ENCODE measurements at regions not wholly inside any gene's neighbourhood (a gene's known extent, or its start where the extent isn't known, plus 50 kb on each side); places are given as distances from the start of the nearest gene placed in this dataset.
A peak's percentile ranks its signal among the peaks of the same experiment; 100 is the strongest.

DNA sequence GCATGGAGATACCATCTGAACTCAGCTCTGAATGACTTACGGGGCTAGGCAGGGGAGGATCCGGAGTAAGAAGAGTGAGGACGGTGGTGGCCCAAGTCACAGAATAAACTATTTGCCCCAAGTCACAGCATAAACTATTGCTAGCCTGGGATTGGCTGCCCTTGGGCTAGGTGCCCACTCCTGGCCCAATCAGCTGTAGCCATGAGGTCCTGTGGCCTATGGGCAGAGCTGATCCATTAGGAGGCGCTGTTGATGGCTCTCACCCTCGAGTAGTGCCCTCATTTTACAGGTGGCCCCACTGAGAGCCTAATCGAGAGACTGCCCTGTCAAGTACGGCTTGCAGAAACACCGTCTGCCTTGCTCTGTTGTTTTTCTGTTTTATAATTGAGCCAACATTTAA lies 62.3 kb upstream of the ZNF423 start:
- no peak for DNase-seq
- Histone ChIP-seq H3K27ac (no peak overlapping the region), H3K9ac (ENCODE audit: low read depth in 2 of 2, low read length in 2 of 2) (no peak overlapping the region), H3K27me3 (no peaks in the 10 kb centered on the region), H3K9me3 (no peaks in the 10 kb centered on the region), H3K4me3 (no peak overlapping the region), H3K4me1 (no peaks in the 10 kb centered on the region), H3K36me3 (no peaks in the 10 kb centered on the region)
- TF ChIP-seq, protein P1, sequence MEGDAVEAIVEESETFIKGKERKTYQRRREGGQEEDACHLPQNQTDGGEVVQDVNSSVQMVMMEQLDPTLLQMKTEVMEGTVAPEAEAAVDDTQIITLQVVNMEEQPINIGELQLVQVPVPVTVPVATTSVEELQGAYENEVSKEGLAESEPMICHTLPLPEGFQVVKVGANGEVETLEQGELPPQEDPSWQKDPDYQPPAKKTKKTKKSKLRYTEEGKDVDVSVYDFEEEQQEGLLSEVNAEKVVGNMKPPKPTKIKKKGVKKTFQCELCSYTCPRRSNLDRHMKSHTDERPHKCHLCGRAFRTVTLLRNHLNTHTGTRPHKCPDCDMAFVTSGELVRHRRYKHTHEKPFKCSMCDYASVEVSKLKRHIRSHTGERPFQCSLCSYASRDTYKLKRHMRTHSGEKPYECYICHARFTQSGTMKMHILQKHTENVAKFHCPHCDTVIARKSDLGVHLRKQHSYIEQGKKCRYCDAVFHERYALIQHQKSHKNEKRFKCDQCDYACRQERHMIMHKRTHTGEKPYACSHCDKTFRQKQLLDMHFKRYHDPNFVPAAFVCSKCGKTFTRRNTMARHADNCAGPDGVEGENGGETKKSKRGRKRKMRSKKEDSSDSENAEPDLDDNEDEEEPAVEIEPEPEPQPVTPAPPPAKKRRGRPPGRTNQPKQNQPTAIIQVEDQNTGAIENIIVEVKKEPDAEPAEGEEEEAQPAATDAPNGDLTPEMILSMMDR (IDR thresholded peaks at IDR 0.05) = no peak
- intact Hi-C loops (cut with DNase I) = no loop called here

DNA sequence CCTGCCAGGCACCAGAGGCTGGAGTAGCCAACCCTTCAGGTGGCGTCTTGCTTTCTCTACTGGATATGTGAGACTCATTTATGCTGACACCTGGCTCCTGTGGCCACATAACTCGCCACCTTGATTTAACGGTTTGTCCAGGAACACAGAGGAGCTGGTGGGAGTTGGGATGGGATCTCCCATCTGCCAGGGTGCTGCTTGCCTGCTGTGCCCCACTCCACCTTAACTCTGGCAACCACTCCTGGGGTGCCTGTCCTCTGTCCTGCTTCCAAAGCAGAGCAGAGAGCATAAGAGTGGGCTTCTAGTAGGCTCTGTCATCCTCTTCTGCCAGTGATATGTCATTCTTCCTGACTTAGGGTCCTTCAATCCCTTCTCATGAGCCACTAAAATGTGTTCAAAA lies 63.4 kb upstream of the ZNF423 start:
- TF ChIP-seq, protein P1 (IDR thresholded peaks at IDR 0.05) = no peak
- no peak overlapping the region for H3K9ac ChIP-seq (ENCODE audit: low read depth in 2 of 2, low read length in 2 of 2)
- DNase-seq = no peak
- no peak overlapping the region for H3K27ac ChIP-seq
- intact Hi-C loops (cut with DNase I) = no loop called here
- H3K27me3 ChIP-seq = no peaks in the 10 kb centered on the region
- no peak overlapping the region for H3K4me3 ChIP-seq
- H3K36me3 ChIP-seq = no peaks in the 10 kb centered on the region
- H3K9me3 ChIP-seq = no peaks in the 10 kb centered on the region
- H3K4me1 ChIP-seq = no peaks in the 10 kb centered on the region

DNA sequence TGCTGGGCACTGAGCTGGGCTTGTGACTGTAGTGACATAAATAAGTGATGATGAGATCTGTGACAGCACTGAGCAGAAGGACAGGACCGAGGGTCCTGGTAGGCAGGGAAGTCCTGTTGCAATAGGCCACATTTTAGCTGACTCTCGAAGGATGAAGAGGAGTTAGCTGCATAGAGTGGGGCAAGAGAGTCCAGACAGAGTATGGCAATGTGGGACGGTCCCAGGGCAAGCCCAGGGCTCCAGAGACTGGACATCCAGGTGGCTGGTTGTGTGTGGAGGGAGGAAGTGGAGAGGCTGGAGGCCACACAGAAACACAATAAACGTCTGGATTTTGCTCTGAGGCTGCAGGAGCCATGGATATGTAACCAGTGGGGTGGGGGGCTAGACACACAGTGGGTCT lies 64.5 kb upstream of the ZNF423 start:
- intact Hi-C loops (cut with DNase I) = loop anchor here (5.0 to 10.0 kb wide), 3 partner anchors 376 to 513 kb away; no protein-coding TSS in a partner anchor

DNA sequence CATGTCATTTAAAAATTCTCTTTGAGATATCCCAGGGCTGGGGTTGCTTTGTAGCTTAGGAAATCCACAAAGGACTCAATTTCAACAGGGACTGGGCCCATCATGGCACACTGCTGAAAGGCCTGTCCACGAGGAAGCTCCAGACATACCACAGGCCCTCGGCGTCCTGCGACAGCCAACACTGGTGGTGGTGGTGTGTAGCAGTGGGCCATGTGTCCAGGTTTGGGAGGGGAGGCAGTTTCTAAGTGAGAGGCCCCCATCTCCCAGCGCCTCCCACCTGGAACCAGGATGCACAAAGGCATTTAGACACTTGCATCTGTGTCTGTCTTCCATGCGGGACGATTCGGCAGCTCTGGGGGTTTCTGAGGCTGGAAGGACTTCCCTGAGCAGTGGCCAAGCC lies 65.2 kb upstream of the ZNF423 start:
- Histone ChIP-seq H3K27me3 (no peaks in the 10 kb centered on the region), H3K36me3 (no peaks in the 10 kb centered on the region), H3K4me1 (no peaks in the 10 kb centered on the region), H3K27ac (no peak overlapping the region), H3K9me3 (no peaks in the 10 kb centered on the region), H3K9ac (ENCODE audit: low read depth in 2 of 2, low read length in 2 of 2) (no peak overlapping the region), H3K4me3 (no peak overlapping the region)
- intact Hi-C loops (cut with DNase I) = loop anchor here (5.0 to 10.0 kb wide), 3 partner anchors 376 to 514 kb away; no protein-coding TSS in a partner anchor
- no peak for DNase-seq
- TF ChIP-seq, protein P1 (IDR thresholded peaks at IDR 0.05) = no peak

More for the DNA sequence above, 64.5 kb upstream of the ZNF423 start:
- H3K9ac ChIP-seq (ENCODE audit: low read depth in 2 of 2, low read length in 2 of 2) = no peak overlapping the region
- no peak overlapping the region for H3K27ac ChIP-seq
- no peak overlapping the region for H3K4me3 ChIP-seq
- no peaks in the 10 kb centered on the region for H3K36me3 ChIP-seq
- TF ChIP-seq, protein P1 (IDR thresholded peaks at IDR 0.05) = no peak
- no peaks in the 10 kb centered on the region for H3K4me1 ChIP-seq
- no peaks in the 10 kb centered on the region for H3K27me3 ChIP-seq
- no peak for DNase-seq
- no peaks in the 10 kb centered on the region for H3K9me3 ChIP-seq

DNA sequence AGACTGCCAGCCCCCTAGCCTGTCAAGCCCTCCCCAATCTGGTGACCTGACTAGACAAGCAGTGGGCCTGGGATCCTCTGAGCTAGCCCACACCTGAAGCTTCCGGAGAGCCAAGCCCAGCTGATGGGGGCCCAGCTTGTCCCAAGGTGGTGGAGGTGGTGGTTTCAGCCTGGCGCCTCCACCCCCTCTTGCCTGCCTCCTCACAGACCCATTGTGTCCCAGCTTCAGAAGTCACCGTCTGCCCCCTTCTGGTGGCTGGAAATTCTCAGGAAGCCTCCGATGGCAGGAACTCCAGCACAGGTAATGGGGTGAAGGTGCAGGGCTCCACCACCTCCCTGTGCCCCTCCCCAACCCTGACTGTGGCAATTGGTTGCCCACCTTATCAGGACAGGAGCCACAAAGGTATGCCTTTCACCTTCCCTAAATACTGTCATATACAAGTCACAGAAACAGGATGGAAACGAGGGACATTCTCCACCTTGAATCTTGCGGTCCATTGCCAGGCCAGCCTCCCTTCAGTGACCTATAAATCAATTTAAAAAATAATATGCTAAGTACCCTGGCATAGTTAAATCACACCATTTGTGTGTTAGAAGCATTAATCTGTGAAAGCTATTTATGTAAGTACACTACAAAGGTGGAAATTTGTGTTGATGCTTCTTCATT lies 66.0 kb upstream of the ZNF423 start:
- TF ChIP-seq, protein P1 (IDR thresholded peaks at IDR 0.05) = peak; percentile 44
- H3K27me3 ChIP-seq = no peaks in the 10 kb centered on the region
- H3K4me1 ChIP-seq = no peaks in the 10 kb centered on the region
- no peaks in the 10 kb centered on the region for H3K36me3 ChIP-seq
- DNase-seq = peak; percentile 82
- H3K9ac ChIP-seq (ENCODE audit: low read depth in 2 of 2, low read length in 2 of 2) = no peak overlapping the region
- H3K4me3 ChIP-seq = no peak overlapping the region
- no peak overlapping the region for H3K27ac ChIP-seq
- no peaks in the 10 kb centered on the region for H3K9me3 ChIP-seq
- intact Hi-C loops (cut with DNase I) = loop anchor here (5.0 to 10.0 kb wide), 3 partner anchors 377 to 515 kb away; no protein-coding TSS in a partner anchor
